HEK293 (cell line): ENCODE measurements at regions not wholly inside any gene's neighbourhood (a gene's known extent, or its start where the extent isn't known, plus 50 kb on each side); places are given as distances from the start of the nearest gene placed in this dataset.

ENCODE experiments used
- CTCF ChIA-PET: fragments of 350-600 bp; formaldehyde crosslinking; extraction: SDS; loops from one replicate; lab custom pipeline; 2021; ENCODE audit warnings: antibody characterized with exemption; lab: Yijun Ruan, JAX
- POLR2A ChIA-PET: fragments of 300-600 bp; formaldehyde crosslinking; extraction: SDS; loops from one replicate; lab custom pipeline; 2020; ENCODE audit warnings: antibody characterized with exemption, inconsistent platforms; lab: Yijun Ruan, JAX
- H3K27ac ChIP-seq: fragments of 200-500 bp; sonication (Bioruptor generic); 2 replicates; pipeline ENCODE4 v1.5.1; 2014; ENCODE audit warnings: low read depth, low read length, control low read depth, inconsistent platforms; ENCODE audit errors: extremely low read depth
- H3K36me3 ChIP-seq, 2 experiments: fragments of 200-500 bp in 1 of 2; sonication (Bioruptor generic) in 1 of 2; 1 replicate in 1 of 2; 2 replicates in 1 of 2; pipeline ENCODE4 v1.5.1; 2014 to 2017; ENCODE audit warnings: inconsistent platforms in 2 of 2, low read length in 2 of 2; ENCODE audit not compliant: control insufficient read depth in 2 of 2, insufficient read depth in 1 of 2
- H3K4me1 ChIP-seq: fragments of 200-500 bp; sonication (Bioruptor generic); 2 replicates; pipeline ENCODE4 v1.5.1; 2014; ENCODE audit warnings: mild to moderate bottlenecking, low read length, inconsistent platforms; ENCODE audit not compliant: control insufficient read depth, insufficient read depth
- H3K4me3 ChIP-seq: 2 replicates; pipeline ENCODE4 v1.5.1; 2011; ENCODE audit warnings: low read depth, mild to moderate bottlenecking, control low read depth, low read length, moderate library complexity
- H3K9me3 ChIP-seq: fragments of 200-500 bp; sonication (Bioruptor generic); 2 replicates; pipeline ENCODE4 v1.5.1; 2014; ENCODE audit warnings: low read depth, low read length, inconsistent platforms; ENCODE audit not compliant: control insufficient read depth, insufficient read depth
- HOXC10 ChIP-seq: sonication (generic); formaldehyde crosslinking; IDR thresholded peaks from 2 replicates; pipeline ENCODE4 v1.8.1; 2023; ENCODE audit warnings: mild to moderate bottlenecking, missing genetic modification reagents
- IKZF3 ChIP-seq: fragments of 450-650 bp; IDR thresholded peaks from 2 replicates; pipeline ENCODE4 v1.5.0; 2018; ENCODE audit warnings: missing biosample characterization, mild to moderate bottlenecking, missing genetic modification characterization, moderate library complexity
- INSM2 ChIP-seq: fragments of 450-650 bp; formaldehyde crosslinking; IDR thresholded peaks from 2 replicates; pipeline ENCODE4 v1.5.1; 2016; ENCODE audit warnings: missing biosample characterization, missing genetic modification characterization
- KLF9 ChIP-seq: fragments of 450-650 bp; formaldehyde crosslinking; IDR thresholded peaks from 2 replicates; pipeline ENCODE4 v1.5.1; 2016; ENCODE audit warnings: missing biosample characterization, missing genetic modification characterization, low read depth
- TCF7L2 ChIP-seq: IDR thresholded peaks from 2 replicates; pipeline ENCODE4 v1.6.1; 2011; ENCODE audit warnings: low read depth, mild to moderate bottlenecking, inconsistent platforms, low read length, moderate library complexity, borderline replicate concordance
- ZNF138 ChIP-seq: fragments of 450-650 bp; formaldehyde crosslinking; IDR thresholded peaks from 2 replicates; pipeline ENCODE4 v1.5.1; 2016; ENCODE audit warnings: missing biosample characterization, missing genetic modification characterization, borderline replicate concordance
- ZNF174 ChIP-seq: fragments of 450-650 bp; formaldehyde crosslinking; IDR thresholded peaks from 2 replicates; pipeline ENCODE4 v1.5.0; 2017; ENCODE audit warnings: missing biosample characterization, mild to moderate bottlenecking, missing genetic modification characterization
- ZNF311 ChIP-seq: fragments of 450-650 bp; formaldehyde crosslinking; IDR thresholded peaks from 2 replicates; pipeline ENCODE4 v1.5.1; 2017; ENCODE audit warnings: missing biosample characterization, missing genetic modification characterization, borderline replicate concordance
- ZNF335 ChIP-seq: fragments of 450-650 bp; formaldehyde crosslinking; conservative IDR thresholded peaks from 2 replicates; pipeline ENCODE4 v1.5.1; 2016; ENCODE audit warnings: missing biosample characterization, missing genetic modification characterization
- ZNF585B ChIP-seq: fragments of 450-650 bp; formaldehyde crosslinking; IDR thresholded peaks from 2 replicates; pipeline ENCODE4 v1.5.1; 2016; ENCODE audit warnings: missing biosample characterization, missing genetic modification characterization
- ZNF629 ChIP-seq: fragments of 450-650 bp; formaldehyde crosslinking; IDR thresholded peaks from 2 replicates; pipeline ENCODE4 v1.5.1; 2017; ENCODE audit warnings: missing biosample characterization, missing genetic modification characterization
- ZNF701 ChIP-seq: fragments of 450-650 bp; formaldehyde crosslinking; IDR thresholded peaks from 2 replicates; pipeline ENCODE4 v1.5.1; 2016; ENCODE audit warnings: missing biosample characterization, missing genetic modification characterization
- ZNF843 ChIP-seq: fragments of 450-650 bp; formaldehyde crosslinking; IDR thresholded peaks from 2 replicates; pipeline ENCODE4 v1.5.1; 2016; ENCODE audit warnings: missing biosample characterization, missing genetic modification characterization
- TF ChIP-seq, protein P1 (sequence below): fragments of 450-650 bp; formaldehyde crosslinking; conservative IDR thresholded peaks from 2 replicates; pipeline ENCODE4 v1.5.1; 2016; ENCODE audit warnings: low read depth, missing biosample characterization, missing genetic modification characterization
- TF ChIP-seq, protein P2 (sequence below): fragments of 450-650 bp; formaldehyde crosslinking; IDR thresholded peaks from 2 replicates; pipeline ENCODE4 v1.5.1; 2017; ENCODE audit warnings: missing biosample characterization, missing genetic modification characterization

DNA sequence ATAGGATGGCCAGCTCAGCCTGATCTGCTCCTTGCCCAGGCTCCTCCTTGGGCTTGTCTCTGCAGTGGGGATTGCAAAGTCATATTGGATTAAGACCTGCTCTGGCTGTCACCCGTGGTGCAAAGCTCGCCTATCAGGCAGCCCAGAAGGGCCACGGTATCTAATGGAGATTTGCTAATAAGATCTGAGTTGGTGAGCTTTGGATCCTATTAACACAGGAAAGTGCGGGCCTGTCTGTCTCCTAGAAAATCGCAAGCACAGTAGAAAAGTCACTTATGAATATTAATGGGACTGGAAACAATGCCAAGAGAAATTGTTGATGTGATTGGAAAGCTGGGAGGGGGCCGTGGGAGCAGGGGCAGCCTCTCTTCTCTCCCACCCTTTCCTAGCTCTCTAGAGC lies 72.8 kb downstream of the CHST1 start:
- CTCF ChIA-PET: interaction anchor here (0.6 kb wide), 1 partner anchor 179 kb away, joined by 4 read pairs; no protein-coding TSS in a partner anchor
- TF ChIP-seq ZNF138: no peak
- TF ChIP-seq ZNF311: no peak
- TF ChIP-seq KLF9 (tag by site-specific recombination): no peak
- no peak for TF ChIP-seq ZNF174 (tag by site-specific recombination)
- TF ChIP-seq, protein P1, sequence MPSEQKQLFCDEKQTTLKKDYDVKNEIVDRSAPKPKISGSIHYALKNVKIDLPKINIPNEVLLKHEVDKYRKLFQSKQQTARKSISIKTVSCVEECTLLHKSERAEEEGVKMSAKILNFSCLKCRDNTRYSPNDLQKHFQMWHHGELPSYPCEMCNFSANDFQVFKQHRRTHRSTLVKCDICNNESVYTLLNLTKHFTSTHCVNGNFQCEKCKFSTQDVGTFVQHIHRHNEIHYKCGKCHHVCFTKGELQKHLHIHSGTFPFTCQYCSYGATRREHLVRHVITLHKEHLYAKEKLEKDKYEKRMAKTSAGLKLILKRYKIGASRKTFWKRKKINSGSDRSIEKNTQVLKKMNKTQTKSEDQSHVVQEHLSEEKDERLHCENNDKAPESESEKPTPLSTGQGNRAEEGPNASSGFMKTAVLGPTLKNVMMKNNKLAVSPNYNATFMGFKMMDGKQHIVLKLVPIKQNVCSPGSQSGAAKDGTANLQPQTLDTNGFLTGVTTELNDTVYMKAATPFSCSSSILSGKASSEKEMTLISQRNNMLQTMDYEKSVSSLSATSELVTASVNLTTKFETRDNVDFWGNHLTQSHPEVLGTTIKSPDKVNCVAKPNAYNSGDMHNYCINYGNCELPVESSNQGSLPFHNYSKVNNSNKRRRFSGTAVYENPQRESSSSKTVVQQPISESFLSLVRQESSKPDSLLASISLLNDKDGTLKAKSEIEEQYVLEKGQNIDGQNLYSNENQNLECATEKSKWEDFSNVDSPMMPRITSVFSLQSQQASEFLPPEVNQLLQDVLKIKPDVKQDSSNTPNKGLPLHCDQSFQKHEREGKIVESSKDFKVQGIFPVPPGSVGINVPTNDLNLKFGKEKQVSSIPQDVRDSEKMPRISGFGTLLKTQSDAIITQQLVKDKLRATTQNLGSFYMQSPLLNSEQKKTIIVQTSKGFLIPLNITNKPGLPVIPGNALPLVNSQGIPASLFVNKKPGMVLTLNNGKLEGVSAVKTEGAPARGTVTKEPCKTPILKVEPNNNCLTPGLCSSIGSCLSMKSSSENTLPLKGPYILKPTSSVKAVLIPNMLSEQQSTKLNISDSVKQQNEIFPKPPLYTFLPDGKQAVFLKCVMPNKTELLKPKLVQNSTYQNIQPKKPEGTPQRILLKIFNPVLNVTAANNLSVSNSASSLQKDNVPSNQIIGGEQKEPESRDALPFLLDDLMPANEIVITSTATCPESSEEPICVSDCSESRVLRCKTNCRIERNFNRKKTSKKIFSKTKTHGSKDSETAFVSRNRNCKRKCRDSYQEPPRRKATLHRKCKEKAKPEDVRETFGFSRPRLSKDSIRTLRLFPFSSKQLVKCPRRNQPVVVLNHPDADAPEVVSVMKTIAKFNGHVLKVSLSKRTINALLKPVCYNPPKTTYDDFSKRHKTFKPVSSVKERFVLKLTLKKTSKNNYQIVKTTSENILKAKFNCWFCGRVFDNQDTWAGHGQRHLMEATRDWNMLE (tag by site-specific recombination): no peak
- TF ChIP-seq HOXC10 (CRISPR knock-in tag): no peak
- no peak for TF ChIP-seq ZNF629 (tag by site-specific recombination)
- no peak for TF ChIP-seq IKZF3 (tag by site-specific recombination)
- TF ChIP-seq, all 188 proteins: peak for 0
- Histone ChIP-seq H3K4me1 (no peaks in the 10 kb centered on the region), H3K9me3 (no peaks in the 10 kb centered on the region), H3K27ac (no peak overlapping the region), H3K36me3 (no peaks in the 10 kb centered on the region), H3K4me3 (no peak overlapping the region)
- POLR2A ChIA-PET: no interaction called here

DNA sequence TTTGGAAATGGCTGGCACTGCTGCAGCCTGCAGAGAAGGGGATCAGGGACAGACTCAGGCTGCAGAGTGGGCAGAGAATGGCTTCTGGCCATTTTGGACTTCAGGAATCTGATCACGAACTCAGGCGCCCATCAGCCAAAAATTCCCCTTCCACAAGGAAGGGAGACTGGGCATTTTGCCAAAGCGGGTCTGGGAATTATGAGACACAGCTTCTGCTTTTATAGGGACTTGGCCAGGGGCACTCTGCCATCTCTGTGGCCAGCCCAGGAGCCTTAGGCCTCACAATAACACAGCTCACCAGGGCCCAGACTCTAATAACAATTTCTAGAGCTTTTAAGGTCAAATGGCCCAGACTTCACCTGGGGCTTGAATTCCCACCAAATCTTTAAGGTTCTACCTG lies 74.7 kb downstream of the CHST1 start:
- POLR2A ChIA-PET: no interaction called here
- no peaks in the 10 kb centered on the region for H3K4me1 ChIP-seq
- no peaks in the 10 kb centered on the region for H3K9me3 ChIP-seq
- TF ChIP-seq TCF7L2 (no peak), ZNF585B (tag by site-specific recombination) (no peak), ZNF335 (tag by site-specific recombination) (no peak), ZNF701 (tag by site-specific recombination) (no peak), IKZF3 (tag by site-specific recombination) (no peak), ZNF843 (tag by site-specific recombination) (no peak)
- TF ChIP-seq, protein P2, sequence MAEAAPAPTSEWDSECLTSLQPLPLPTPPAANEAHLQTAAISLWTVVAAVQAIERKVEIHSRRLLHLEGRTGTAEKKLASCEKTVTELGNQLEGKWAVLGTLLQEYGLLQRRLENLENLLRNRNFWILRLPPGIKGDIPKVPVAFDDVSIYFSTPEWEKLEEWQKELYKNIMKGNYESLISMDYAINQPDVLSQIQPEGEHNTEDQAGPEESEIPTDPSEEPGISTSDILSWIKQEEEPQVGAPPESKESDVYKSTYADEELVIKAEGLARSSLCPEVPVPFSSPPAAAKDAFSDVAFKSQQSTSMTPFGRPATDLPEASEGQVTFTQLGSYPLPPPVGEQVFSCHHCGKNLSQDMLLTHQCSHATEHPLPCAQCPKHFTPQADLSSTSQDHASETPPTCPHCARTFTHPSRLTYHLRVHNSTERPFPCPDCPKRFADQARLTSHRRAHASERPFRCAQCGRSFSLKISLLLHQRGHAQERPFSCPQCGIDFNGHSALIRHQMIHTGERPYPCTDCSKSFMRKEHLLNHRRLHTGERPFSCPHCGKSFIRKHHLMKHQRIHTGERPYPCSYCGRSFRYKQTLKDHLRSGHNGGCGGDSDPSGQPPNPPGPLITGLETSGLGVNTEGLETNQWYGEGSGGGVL (tag by site-specific recombination): no peak
- no peaks in the 10 kb centered on the region for H3K36me3 ChIP-seq
- no peak overlapping the region for H3K27ac ChIP-seq
- CTCF ChIA-PET: interaction anchor here (0.6 to 1.1 kb wide), 2 partner anchors 258 to 896 kb away, joined by 3 read pairs; no protein-coding TSS in a partner anchor
- H3K4me3 ChIP-seq: no peak overlapping the region

- POLR2A ChIA-PET: no interaction called here
- CTCF ChIA-PET: interaction anchor here (0.5 kb wide), 1 partner anchor 207 kb away, joined by 3 read pairs; no protein-coding TSS in a partner anchor
- no peak for TF ChIP-seq INSM2 (tag by site-specific recombination)
- TF ChIP-seq, all 188 proteins: peak for 0
- H3K4me3 ChIP-seq: no peak overlapping the region
- H3K4me1 ChIP-seq: no peaks in the 10 kb centered on the region
- no peaks in the 10 kb centered on the region for H3K36me3 ChIP-seq
- no peak overlapping the region for H3K27ac ChIP-seq
- H3K9me3 ChIP-seq: no peaks in the 10 kb centered on the region
These were observed 80.2 kb downstream of the CHST1 start for GRCh38 chr11:45585205-45585604.
